ENCODE measurements at regions not wholly inside any gene's neighbourhood (a gene's known extent, or its start where the extent isn't known, plus 50 kb on each side); places are given as distances from the start of the nearest gene placed in this dataset.

DNA sequence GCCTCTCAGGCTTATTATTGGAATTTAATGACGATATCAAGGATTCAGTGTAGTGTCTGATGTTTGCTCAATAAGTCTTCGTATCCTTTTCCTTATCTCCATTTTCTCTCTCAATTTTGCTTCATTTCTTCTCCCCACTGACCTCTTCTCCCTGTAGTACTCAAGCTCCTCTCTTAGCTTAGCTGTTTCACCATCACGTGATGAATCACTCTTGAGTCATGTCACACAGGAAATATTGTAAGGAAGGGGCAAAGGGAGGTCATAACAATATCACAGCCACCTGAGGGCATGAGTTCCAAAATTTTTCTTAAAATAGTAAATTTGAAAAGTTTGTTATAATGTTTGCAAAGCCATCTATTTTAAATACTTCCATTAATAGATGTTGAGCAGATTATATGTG lies 392.2 kb upstream of the MARCKS start:
- in situ Hi-C loops (cut with HindIII; ENCODE audit: low sequenced_read_pairs), result no loop called here

DNA sequence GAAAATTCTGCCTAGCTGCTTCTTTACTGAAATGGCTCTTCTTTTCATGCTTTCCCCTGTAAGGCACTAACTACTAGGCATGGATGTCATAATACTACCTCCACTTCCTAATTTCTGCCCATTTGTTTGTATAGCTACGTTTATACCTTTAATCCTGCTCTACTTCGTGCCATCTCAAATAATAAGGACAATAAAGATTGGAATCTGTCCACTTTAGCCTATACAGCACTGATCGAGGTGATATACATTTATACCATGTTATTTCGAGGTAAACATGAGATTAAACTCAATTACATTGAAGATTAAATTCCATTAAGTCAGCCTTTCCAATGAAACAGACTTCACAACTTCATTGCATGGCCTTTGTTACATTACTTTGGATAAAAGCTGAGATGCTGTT lies 390.6 kb upstream of the MARCKS start:
- in situ Hi-C loops (cut with HindIII; ENCODE audit: low sequenced_read_pairs), result no loop called here

DNA sequence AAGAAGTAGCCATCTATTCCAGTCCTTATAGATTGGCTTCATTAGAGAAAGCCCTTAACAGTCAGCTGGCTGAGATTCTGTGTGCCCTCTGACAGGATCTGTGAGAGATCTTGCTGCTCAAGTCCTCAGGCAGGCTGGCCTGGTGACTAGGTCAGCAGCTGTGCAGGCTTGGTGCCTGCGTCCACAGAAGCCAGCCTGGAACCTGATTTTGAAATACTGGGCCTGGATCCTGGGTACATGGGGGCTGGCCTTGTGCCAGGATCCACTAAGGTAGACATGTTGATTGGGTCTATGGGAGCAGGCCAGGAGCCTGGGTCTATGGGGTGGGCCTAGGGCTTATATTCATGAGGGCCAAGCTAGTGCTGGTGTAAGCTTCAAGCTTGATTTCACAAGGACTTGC lies 381.8 kb upstream of the MARCKS start:
- in situ Hi-C loops (cut with HindIII; ENCODE audit: low sequenced_read_pairs), result no loop called here

DNA sequence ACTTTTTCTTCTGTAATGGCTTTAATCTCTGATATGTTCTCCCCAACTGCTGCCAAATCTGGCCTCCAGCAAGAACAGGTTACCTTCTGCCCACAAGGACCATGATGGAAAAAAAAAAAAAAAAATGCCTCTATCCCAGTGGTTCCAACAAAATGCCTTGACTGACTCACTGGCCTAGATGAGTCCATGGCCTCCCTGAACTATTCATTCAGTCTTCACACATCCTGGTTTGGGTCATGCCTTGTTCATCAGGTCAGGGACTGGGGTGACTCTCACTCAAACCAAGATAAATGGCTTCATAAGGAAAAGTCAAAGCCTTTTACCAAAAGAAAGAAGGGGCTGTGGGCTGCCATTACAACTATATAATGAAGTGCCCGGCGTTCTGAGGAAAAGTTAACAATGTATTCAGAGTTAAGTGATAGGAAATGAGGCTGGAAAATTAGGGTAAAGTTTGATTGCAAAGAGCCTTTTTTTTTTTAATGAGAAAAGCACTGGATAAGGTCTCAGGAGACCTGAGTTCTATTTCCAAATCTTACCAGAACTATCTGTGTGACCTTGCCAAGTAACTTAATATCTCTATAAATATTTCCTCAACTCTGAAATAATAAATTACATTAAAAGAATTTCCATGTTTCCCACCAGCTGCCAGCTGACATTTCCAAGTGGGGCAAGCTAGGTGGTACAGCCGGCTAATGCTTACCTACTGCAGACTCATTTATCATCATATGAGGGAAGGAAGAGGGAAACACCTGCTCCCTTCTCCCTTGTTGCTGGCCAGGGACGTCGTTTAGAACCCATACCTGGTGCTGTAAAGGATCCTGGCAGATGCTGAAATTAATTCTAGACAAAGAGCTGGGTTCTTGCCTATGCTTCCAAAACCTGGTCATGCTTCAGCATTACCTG lies 380.0 kb upstream of the MARCKS start:
- in situ Hi-C loops (cut with HindIII; ENCODE audit: low sequenced_read_pairs), result no loop called here

DNA sequence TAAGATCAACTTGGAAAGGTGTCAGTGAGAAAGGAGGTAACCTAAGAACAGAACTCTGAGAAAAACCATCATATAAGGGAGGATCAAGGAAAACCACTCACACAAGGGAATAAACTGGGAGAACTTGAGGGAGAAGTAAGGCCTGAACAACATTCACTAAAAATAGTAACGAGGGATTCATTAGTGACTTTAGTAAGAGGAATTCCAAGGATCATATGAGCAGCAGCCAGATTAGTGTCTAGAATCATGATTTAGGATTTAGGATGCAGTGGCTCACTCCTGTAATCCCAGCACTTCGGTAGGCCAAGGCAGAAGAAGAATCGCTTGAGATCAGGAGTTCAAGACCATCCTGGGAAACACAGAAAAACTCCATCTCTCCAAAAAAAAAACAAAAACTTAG lies 376.5 kb upstream of the MARCKS start:
- in situ Hi-C loops (cut with HindIII; ENCODE audit: low sequenced_read_pairs), result no loop called here

DNA sequence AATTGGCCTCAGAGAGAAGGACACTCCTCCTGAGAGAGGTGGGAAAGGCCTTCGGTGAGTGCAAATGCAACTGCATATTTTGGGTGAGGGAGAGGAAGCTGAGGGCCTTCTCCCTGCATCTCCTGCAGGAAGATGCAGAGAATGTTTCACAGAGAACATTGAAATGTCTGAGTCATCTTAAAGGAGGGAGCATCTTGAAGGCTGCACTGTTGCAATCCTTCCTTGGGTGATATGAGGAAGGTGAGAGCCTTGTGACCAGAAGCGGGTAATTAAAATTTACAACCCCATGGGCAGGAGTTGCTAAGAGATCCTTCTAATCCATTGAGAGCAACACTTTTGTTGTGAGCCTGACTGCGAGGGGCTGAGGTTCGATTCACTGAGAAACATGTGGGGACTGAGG lies 375.7 kb upstream of the MARCKS start:
- in situ Hi-C loops (cut with HindIII; ENCODE audit: low sequenced_read_pairs), result no loop called here

DNA sequence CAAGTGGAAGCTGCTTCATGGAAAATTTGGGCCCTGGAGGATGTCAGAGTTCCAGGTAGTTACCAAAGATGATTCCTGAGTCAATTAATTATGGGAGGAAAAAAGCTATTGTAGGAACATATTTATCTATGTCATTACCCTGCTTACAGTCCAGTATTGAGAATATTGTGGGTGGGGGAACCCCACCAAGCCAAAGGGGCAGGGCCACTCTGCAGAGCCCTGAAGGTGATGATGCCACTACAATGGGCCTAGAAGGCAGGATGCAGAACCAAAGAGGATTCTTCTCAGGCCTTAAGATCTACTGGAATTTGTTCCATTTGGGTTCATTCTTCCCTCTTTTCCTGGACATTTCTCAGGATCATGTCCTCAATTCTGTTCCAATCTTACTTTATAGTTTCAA lies 375.2 kb upstream of the MARCKS start:
- in situ Hi-C loops (cut with HindIII; ENCODE audit: low sequenced_read_pairs), result no loop called here

DNA sequence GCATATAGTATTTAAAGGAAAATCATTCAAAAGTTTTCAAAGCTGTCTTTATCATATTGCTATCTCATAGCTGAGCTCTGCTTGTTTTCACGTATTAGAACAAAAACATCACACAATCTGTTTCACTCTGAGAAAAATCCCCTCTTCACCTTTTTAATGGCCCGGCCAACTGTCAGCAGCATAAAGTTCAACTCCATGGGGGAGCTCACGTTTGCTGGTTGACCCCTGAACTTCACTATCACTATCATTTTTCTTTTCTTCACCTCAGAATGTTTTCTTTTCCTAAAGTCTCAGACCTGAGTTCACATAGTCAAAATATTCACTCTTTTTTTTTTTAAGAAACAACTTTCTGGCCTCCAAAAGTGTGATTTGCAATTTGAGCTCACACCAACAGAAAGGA lies 374.4 kb upstream of the MARCKS start:
- in situ Hi-C loops (cut with HindIII; ENCODE audit: low sequenced_read_pairs), result no loop called here

DNA sequence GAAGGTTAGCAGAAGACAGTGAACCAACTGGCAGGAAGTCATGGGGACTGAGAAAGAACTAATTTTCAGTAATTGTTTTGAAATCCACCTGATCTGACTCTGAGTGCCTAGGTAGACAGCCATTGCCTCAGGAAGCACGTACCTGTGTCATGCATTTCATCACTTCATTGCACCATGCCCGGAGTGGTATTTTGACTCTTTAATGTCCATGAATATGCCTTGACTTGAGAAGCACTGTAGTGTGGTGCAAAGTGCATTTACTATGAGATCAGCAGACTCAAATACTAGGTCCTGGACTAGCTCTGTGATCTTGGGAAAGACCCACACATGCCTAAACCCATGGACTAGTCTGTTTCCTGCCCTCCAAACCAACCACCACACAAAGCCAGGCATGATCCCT lies 370.9 kb upstream of the MARCKS start:
- in situ Hi-C loops (cut with HindIII; ENCODE audit: low sequenced_read_pairs), result no loop called here

DNA sequence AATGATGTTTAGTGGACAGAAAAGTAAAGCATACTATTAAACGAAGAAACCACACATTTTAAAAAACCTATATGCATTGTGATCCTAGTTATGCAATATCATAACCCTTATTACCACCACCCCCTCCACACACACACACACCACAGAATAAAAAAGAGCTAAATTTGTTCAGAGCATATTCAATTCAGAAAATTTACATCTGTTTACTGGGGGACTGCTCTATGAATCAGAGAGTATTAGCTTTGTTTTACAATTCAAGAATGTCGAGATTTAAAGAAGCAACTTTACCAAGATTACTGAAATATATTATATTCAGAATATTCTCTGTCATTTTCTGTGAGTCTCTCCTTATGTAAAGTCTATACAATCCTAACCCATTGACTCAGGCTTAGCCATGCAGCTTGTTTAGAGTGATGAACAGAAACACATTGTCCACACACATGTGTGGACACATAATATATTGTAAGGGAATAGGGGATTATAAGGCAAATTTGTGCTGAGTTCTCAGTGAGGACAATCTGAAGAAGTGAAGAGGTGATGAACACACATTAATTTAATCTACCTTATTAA lies 369.6 kb upstream of the MARCKS start:
- in situ Hi-C loops (cut with HindIII; ENCODE audit: low sequenced_read_pairs), result no loop called here

DNA sequence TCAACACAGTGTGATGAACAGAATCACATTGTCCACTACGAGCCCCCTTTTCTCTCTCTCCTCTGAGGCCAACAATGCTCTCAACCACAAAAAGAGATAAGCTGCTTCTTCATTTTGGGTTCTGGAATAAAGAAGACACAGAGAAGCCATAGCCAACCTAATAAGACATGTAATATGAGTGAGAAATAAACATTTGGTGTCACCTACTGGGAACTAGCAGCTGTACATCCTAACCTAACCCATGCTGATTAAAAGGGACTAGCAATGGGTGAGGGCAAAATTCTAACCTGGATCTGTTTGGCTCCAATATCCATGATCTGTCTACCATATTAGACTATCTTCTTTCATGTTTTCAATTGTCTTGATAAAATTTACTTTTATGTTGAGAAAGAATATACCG lies 369.1 kb upstream of the MARCKS start:
- in situ Hi-C loops (cut with HindIII; ENCODE audit: low sequenced_read_pairs), result no loop called here

DNA sequence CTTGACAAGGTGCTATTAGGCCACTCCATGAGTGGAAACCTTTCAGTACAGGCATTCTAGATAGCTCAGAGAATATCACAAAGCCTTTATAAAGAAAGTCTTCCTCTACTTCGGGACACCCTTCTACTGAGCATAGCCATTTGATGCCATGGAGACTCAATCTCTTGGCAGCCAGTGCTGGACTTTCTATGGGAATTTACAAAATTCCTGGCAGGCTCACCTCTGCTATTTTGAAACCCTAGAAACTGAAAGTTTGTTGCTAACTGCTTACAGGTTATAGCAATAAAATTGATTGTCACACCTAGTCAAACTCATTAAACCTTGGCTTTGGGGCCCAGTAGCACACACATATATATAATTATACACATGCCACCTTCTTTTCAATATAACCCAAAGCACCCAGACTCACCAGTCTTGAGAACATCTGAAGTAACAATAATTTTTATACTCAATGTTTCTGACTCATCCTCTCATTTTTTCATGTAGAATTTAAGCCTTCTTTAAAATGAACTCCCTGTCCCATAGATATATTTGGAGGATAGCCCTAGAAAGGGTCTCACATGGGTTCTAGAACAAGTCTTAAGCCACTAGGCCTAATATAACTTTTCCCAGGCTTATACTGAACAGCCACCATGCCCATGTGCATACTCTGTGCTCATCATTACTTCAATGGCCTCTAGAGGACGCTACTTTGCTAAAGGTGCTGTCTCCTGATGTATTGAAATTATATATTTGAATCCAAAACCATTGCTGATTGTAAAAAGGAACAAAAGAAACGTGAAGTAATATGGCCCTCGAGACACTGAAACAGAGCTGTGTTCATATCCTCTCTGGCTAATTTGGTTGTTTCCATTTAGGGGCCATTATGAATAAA lies 368.1 kb upstream of the MARCKS start:
- in situ Hi-C loops (cut with HindIII; ENCODE audit: low sequenced_read_pairs), result no loop called here

DNA sequence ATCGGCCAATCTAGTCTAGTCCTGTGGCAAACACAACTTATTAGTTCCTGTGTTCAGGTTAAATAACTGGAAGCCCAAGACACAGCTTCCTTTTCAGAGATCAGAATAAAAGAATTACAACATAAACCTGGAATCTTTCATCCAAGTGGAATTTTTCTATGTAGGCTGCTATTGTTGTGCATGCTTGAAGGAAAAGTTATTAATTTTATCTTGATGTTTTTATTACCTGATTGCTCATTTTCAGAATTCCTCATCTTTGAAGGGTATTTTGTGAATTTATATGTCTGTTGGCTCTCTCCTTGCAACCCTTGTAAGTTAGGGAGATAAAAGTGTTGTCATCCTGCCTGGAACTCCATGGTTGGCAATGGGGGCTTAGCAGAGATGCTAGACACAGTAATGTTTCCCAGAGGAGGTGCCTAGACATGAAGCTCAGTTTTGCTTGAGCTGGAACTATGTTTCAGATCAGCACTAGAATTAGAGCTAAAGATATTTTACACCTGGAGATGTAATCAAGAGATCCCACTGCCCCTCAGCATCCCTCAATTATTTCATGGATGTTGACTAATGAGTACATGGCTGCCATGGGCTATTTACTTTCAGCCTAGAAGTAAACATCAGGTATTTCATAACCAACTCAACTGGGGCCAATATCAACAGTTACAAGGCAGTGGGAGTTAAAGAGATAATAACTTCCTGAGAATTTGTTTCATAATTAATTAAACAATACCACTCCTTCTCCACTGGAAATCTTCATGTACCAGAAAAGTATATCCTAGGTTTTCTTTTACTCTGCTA lies 367.0 kb upstream of the MARCKS start:
- in situ Hi-C loops (cut with HindIII; ENCODE audit: low sequenced_read_pairs), result no loop called here

DNA sequence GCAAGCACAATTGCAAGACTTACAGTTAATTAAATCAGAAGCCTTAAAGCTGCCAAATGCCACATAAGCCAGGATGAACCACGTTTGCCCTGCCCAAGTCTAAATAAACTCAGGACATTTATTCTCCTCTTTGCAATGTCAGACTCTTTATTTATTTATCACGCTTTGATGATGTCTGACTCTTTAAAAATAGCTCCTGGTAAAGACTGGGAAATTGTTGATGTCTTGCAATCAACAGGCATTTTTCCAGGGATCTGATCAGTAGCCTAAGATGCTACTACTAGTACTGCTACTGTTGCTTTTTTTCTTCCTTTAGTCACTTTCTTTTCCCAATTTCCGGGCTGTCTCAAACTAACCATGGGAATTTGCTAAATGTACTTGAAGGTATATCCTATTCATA lies 365.8 kb upstream of the MARCKS start:
- in situ Hi-C loops (cut with HindIII; ENCODE audit: low sequenced_read_pairs), result no loop called here

DNA sequence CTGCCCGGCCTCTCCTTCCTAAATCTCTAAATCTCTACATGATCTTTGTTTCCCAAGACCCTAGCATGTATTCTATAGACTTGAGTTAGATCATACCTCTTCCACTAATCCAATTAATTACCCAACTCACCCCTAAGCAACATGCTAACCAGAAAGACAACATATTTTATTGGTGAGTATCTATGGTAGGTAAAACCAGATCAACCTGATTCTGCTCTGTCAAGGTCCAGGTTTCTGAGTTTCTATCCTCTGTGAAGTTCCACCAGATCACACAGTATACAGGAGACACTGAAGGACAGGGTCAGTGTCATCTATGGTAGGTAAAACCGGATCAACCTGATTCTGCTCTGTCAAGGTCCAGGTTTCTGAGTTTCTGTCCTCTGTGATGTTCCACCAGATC lies 363.2 kb upstream of the MARCKS start:
- in situ Hi-C loops (cut with HindIII; ENCODE audit: low sequenced_read_pairs), result no loop called here

DNA sequence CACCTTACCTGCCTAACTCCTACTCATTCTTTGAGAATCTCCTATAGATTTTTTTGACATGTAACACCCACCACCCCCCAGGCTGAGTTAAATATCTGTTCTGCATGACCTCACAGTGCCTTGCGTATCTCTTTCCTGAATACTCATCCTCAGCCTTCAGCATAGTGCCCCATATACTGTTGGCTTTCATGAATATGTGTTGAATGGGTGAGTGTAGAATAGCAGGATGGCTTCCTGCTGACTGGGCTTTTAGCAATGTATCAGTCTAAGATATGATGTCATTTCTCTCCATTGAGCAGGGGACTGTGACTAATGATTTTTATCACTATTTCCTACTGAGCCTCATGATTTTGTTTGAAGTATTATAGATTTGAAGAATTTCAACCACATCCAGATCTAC lies 361.6 kb upstream of the MARCKS start:
- in situ Hi-C loops (cut with HindIII; ENCODE audit: low sequenced_read_pairs), result no loop called here

DNA sequence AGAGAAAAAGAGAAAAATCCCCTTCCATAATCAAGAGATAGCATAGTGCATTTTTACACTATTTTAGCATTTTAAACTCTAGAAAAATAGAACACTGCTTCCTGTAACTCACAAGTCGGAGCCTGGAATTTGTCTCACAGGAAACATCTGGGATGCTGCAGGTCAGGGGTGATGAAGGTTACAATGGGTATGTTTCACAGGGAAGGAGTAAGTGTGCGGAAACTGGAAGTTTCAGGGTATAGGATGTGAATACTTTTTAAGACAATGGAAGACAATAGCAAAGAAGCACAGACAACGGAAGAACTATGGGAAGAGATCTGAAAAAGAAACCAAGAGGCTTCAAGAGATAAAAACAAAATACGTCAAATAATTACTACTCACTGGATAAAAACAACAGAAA lies 361.0 kb upstream of the MARCKS start:
- in situ Hi-C loops (cut with HindIII; ENCODE audit: low sequenced_read_pairs), result no loop called here

DNA sequence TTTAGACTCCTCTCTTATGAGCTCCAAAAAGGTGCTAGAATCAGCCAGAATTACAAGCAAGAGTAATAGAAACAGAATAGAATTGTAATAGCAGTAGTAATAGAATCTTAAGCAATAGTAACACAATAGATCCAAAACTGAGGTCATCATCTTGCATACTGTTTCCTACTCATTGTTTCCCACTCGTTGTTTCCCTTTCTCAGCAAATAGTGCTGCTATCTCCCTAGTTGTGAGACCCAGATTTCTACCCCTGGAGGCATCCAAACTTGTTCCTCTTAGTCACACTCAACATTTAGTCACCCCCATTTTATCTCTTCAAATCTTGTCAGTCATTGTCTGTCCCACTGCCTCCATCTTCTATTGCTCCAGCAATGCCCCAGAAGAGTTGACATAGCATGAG lies 356.9 kb upstream of the MARCKS start:
- in situ Hi-C loops (cut with HindIII; ENCODE audit: low sequenced_read_pairs), result no loop called here

DNA sequence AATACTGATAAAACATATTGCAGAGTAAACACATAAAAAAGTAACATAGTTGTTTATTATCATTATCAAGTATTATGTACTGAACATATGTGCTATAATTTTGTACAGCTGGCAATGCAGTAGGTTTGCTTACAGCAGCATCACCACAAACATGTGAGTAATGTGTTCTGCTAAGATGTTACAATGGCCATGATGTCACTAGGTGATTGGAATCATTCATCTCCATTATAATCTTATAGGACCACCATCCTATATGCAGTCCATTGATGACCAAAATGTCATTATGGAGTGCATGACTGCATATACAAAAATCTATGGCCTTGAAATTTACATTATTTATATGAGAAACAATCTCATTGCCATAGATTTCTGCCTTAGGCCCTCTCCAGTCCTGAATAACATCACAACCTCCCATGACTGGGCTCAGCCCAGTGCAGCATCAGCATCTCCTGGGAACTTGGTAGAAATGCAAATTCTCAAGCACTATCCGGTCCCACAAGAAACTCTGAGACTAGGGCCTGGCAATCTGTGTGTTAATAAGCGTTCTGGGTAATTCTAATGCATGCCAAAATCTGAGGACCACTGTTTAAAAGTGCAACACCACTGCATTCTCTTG lies 352.0 kb upstream of the MARCKS start:
- in situ Hi-C loops (cut with HindIII; ENCODE audit: low sequenced_read_pairs), result no loop called here

DNA sequence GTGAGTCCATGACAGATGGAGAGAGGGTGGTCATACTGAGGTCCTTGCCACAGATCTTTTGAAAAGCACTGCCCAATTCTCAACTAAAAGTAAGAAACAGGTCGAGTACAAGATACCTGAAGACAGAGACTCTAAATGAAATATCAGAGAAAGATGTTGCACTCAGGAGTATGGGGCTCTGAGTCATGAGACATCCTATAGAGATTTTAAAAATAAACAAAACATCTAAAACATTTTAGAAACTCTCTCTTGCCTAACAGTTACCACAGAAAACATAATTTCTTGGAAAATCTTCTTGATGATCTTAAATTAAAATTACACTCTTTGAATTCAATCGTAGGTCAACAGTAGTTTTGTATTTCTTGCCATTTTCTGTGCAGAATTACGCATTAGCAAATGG lies 348.9 kb upstream of the MARCKS start:
- in situ Hi-C loops (cut with HindIII; ENCODE audit: low sequenced_read_pairs), result no loop called here

DNA sequence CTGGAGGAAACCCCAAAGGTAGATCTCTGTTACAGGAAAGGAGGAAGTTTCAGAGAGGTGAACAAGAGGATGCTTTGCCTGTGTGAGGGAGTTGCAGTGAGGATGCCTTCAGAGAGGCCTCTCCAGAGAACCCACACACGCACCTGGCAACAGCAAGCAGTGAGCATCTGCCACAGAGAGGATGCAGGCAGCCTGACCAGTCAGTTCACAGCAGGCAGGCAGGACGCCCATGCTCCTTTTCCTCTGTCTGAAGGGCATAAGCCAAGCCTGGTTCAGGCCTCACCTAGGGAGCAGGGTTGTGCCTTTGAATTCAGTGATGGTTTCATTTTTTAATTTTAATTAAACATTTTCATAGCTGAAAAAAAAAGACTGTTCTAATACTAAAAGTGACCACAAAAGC lies 346.0 kb upstream of the MARCKS start:
- in situ Hi-C loops (cut with HindIII; ENCODE audit: low sequenced_read_pairs), result no loop called here
